GM12874 (cell line): ENCODE measurements at regions not wholly inside any gene's neighbourhood (a gene's known extent, or its start where the extent isn't known, plus 50 kb on each side); places are given as distances from the start of the nearest gene placed in this dataset.

Experiments
- TF ChIP-seq, protein P1 (sequence below): IDR thresholded peaks from 2 replicates; pipeline ENCODE4 v1.5.1; 2011; ENCODE audit warnings: low read depth, mild to moderate bottlenecking, control low read depth, low read length, moderate library complexity; ENCODE audit not compliant: insufficient read depth

DNA sequence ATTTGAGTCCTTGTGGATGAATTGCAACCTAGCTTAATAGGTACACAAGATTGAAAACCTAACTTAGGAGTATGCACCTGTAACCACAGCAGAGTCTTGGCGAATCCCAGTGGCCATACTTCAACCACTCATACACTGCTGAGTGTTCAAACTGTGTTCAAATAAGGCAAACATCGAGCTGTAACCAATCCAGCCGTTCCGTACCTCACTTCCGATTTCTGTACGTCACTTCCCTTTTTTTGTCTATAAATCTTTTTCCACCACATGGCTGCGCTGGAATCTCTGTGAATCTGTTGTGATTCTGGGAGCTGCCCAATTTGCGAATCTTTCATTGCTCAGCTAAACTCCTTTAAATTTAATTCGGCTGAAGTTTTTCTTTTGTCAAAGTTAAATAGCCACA, 190.6 kb downstream of the MAF start:
- TF ChIP-seq, protein P1, sequence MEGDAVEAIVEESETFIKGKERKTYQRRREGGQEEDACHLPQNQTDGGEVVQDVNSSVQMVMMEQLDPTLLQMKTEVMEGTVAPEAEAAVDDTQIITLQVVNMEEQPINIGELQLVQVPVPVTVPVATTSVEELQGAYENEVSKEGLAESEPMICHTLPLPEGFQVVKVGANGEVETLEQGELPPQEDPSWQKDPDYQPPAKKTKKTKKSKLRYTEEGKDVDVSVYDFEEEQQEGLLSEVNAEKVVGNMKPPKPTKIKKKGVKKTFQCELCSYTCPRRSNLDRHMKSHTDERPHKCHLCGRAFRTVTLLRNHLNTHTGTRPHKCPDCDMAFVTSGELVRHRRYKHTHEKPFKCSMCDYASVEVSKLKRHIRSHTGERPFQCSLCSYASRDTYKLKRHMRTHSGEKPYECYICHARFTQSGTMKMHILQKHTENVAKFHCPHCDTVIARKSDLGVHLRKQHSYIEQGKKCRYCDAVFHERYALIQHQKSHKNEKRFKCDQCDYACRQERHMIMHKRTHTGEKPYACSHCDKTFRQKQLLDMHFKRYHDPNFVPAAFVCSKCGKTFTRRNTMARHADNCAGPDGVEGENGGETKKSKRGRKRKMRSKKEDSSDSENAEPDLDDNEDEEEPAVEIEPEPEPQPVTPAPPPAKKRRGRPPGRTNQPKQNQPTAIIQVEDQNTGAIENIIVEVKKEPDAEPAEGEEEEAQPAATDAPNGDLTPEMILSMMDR, result no peak

DNA sequence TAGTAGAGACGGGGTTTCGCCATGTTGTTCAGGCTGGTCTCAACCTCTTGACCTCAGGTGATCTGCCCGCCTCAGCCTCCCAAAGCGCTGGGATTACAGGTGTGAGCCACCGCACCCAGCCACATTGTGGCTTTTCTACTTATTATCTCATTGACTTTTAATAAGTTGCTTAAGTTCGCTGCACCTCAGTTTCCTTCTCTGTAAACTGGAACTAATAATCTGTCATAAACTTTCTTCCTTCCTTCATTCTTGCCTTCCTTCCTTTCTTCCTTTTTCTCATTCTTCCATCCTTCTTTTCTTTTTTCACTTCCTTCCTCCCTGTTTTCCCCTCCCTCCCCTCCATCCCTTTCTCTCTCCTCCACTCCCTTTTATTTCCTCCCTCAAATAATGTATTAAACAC, 192.2 kb downstream of the MAF start:
- TF ChIP-seq, protein P1, result no peak

DNA sequence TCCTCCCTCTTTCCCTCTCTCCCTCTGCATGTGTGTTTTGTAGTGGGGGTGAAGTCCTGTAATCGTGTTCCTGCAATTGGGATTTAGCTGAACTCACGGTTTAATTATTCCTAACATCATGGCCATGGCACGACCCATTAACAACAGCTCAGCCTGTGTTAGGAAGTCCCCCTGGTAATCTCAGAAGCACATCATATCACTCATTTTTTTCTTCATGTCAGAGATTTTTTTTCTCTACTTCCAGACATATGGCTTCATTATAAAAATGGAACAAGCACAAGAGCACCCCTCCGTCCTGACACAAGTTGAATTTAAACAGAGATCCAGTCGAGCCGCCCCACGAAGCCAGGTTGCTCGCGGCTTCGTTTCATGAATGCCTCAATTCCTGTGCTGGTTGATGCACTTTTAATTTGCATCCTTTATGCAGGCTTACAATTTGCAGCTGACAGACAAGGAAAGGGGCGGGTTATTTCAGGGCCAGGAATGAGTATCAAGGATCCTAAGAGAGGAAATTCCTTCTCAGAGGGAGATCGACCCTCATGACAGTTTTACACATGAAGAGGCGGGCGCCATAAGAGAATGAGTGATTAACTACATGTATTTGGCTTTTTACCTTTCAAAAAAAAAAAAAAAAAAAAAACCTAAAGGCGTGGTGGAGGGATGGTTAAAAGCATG, 192.9 kb downstream of the MAF start:
- TF ChIP-seq, protein P1, result no peak

DNA sequence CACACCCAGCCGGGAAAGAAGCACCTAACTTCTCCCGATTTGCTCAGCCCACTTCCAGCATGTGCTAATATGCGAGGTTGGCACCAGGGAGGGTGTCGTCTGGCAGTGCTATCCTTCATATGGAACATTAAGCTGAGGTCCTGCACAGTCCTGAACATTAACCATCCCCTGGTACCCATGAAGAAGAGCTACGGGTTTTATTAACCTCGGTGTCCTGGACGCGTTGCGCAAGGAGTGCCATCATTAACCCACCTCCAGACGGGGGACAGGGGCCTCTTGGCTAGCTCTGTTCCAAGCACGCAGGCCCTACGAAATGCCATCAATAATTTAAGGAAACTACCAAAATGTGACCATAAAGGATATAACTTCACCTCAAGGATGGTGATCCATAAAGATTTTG, 193.5 kb downstream of the MAF start:
- TF ChIP-seq, protein P1, result no peak

DNA sequence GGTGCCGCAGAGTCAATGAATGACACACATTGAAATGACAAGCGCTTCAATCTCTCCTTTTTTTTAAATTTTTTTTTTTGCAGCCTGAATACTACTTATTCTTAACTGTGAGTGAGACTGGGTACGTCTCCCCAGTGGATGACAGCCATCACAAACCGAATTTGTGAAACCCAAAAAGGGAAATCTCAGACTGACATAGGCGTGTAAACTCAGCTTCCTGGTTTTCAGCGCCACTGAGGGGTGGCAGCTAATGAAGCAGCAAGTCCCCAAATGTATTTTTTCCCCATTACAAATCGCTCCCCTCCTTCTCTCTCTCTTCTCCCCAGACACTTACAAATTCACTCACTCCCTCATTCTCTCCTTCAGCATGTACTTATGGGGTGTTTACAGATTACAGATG, 196.0 kb downstream of the MAF start:
- TF ChIP-seq, protein P1, result no peak

DNA sequence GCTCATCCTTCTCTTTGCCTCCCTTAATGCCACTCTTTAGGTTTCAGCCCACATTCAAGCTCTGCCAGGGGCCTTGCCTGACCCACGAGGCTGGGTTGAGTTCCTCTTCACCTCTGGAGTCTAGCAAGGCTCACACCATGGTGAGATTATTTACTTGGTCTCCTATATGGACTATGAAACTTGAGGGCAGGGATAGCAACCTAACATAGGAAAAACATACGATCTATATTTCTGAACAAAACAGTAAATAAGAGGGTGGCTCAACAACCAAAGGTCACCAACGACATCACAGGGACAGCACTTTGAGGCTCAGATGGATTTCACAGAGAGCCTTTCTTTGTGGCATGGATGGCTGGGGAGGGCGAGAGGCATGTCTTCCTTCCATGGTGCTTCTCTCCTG, 197.0 kb downstream of the MAF start:
- TF ChIP-seq, protein P1, result no peak

DNA sequence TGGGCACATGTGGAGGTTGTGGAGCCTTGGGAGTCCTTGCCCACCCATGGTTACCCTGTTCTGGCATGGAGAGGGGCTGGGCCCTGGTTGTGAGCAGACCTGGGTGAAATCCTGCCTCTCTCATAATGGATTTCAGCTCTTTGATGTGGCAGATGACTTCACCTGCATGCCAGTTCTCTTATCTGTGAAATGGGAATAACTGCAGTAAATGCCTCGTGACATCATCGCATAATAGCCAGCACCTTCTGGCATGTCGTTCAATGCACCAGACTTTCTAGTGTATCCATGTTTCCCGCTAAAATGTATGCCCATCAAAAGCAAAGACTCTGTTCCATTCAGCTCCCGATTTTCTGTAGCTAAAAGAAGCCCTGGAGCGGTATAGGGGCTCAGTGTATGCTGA, 197.6 kb downstream of the MAF start:
- TF ChIP-seq, protein P1, result no peak
